SIG-M5 (cell line): ENCODE measurements at regions not wholly inside any gene's neighbourhood (a gene's known extent, or its start where the extent isn't known, plus 50 kb on each side); places are given as distances from the start of the nearest gene placed in this dataset.
"Not testable (repeated sequence)": the region's sequence is repeated elsewhere in the genome, so short reads cannot be mapped to it uniquely, and the experiment has no call there.

ENCODE experiments used
- DNase-seq: peaks from one replicate; lab custom pipeline; 2025; lab: John Stamatoyannopoulos, UW

DNA sequence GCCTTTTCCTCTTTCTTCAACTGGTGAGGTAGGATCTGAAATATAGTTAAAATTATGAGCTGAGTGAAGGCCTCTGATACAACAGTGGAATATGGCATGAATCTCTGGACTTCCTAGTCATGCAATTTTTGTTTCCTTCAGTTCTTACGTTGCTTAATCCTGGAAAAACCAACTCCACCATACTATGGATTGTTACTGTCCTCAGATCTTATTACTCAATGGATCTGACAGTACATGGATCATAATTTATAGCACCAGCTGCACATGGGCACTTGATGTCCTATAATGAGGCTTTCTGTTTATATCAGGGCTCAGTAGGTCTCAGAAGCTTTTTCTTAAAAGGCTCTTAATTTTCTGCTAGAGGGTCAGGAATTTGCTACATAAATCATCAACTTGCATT lies 1341.0 kb upstream of the EYS start:
- DNase-seq: no peak

DNA sequence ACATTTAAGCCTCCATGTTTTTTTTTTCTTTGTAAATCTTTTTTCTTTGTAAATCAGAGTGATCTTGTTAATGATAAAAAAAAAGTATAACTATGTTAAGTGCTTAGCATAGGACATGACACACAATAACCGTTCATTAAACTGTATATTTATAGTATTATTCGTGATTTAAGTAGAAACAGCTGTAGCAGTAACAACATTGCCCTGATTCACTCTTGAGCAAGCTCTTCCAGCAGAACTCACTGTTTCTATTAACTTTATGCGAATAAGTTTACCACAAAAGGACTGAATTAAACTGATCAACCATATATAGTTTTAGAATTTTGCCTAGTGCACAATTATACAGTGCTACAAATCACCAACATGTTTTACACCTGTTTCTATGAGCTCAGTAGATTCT lies 1338.0 kb upstream of the EYS start:
- DNase-seq: no peak

DNA sequence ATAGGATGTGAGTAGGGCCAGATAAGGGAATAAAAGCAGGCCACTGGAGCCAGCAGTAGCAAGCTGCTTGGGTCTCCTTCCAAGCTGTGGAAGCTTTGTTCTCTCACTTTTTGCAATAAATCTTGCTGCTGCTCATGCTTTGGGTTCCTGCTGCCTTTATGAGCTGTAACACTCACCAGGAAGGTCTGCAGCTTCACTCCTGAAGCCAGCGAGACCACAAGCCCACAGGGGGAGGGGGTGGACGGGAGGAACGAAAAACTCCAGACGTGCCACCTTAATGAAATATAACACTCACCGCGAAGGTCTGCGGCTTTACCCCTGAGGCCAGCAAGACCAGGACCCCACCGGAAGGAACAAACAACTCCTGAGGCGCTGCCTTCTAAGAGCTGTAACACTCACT lies 1324.4 kb upstream of the EYS start:
- no peak for DNase-seq

GRCh38 chr6:67030861-67031260 lies 1323.8 kb upstream of the EYS start:
- no peak for DNase-seq

DNA sequence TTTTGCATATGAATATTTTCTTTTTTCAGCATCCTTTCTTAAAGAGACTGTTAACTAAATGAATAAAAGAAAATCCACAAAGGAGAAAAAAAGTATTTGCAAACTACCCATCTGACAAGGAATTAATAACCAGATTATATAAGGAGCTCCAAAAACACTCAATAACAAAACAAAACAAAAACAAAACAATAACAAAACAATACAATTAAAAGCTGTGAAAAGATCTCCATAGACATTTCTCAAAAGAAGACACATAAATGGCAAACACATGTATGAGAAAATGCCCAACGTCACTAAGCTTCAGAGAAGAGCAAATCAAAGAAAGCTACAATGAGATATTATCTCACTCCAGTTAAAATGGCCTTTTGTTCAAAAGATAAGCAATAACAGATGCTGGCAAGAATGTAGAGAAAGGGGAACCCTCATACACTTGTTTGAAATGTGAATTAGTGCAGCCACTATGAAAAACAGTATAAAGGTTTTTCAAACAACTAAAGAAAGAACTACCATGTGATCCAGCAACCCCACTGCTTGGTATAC lies 1310.0 kb upstream of the EYS start:
- no peak for DNase-seq

DNA sequence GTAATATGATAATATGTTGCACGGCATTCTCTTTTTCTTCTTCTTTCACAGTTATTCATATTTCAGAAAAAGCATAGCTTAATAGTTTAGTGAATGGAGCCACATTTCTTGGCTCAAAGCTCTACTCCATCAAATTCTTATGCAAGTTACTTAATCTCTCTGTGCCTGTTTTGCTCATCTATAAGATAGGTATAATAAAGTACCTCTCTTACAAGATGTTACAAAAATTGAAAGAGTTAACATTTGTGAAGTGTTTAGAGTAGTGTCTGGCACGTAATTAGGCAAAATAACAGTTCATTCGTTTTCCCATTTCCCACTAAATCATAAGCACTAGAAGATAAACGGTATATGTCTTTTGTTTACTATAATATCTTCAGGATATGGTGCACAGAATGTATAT lies 1304.4 kb upstream of the EYS start:
- DNase-seq: no peak

DNA sequence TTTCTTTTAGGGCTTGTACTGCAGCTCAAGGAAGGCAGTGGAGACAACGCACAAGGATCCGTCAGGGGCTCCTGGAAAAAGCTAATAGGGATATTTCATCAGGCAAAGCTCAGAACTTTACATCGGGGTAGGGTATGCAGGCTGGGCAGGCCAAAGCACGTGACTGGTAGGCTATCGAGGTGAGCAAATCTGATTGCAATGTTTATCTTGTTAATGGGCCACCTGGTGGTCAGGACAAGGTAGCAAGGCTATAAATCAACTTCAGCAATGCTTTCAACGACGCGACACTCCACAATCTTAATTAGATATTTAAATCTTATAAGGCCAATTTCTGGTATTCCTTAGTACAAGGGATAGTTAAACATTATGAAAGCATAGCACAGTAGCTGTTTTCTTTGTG lies 1302.8 kb upstream of the EYS start:
- DNase-seq: no peak

DNA sequence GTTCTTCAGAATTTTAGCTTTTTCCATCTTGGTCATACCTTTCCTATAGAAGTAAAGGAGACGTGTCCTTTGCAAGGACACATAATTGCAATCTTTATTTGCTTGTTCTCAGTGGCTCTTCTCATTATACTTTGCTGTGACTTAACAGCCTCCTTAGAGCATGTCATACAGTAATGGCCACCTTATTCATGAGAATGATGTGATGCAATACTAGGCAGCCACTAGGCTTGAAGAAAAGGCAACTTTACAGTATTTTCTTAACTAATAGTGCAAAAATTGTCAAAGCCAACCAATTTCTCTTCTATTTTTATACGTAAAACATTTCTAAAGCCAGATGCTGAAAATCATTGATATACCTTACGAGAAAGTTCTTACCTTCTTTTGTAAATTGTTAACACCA lies 1296.8 kb upstream of the EYS start:
- DNase-seq: no peak

GRCh38 chr6:67000121-67000520 lies 1293.1 kb upstream of the EYS start:
- DNase-seq: no peak

- not testable (repeated sequence) for DNase-seq
Measured at GRCh38 chr6:66997579-66997978, 1290.6 kb upstream of the EYS start.

DNA sequence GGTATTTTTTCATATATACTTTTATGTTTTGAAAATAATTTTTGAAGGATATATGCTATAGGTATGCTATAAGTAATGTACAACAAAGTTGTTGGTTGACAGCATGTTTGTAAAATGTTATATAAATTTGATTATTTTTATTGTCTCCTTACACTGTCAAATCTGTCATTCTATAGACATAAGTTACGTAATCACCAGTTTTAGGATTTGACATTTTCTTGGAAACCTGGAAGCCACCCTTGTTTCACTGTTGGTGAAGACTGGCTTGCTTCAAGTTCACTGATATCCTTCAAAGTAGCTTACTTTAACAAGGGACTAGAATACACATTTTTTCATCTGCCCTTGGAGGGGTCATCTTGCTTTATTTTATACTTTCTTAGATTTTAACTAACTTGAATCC lies 1288.6 kb upstream of the EYS start:
- DNase-seq: no peak

DNA sequence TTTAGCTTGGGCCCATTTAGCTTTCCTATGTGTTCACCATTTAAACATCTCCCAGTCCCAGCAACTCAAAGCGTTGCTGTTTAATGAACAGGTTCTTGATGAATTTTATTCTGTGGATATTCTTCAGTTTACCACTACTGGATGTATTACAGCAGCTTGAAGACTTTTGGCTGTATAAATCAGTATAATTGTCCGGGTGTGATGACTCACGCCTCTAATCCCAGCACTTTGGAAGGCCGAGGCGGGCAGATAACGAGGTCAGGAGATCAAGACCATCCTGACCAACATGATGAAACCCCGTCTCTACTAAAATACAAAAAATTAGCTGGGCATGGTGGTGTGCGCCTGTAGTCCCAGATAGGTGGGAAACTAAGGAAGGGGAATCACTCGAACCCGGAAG lies 1286.7 kb upstream of the EYS start:
- not testable (repeated sequence) for DNase-seq

DNA sequence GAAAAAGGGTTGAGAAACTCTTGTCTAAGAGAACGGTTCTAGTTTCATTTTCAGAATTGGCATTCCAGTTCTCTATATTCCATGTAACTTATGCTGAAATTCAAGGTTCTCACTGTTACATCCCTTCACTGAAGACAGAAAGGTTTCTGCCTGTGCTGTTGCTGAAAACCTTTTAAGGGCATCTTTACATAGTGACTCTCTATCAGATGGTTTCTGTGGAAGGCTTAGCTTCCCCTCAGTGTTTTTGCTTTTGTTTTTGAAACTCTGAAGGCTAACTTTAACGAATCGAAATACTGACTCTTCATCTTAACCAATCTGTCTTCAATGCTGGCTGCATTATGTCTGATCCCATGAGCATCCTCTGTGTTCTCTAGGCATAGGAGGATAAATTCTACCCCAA lies 1286.2 kb upstream of the EYS start:
- no peak for DNase-seq

GRCh38 chr6:66992660-66993059 lies 1285.6 kb upstream of the EYS start:
- DNase-seq: no peak

DNA sequence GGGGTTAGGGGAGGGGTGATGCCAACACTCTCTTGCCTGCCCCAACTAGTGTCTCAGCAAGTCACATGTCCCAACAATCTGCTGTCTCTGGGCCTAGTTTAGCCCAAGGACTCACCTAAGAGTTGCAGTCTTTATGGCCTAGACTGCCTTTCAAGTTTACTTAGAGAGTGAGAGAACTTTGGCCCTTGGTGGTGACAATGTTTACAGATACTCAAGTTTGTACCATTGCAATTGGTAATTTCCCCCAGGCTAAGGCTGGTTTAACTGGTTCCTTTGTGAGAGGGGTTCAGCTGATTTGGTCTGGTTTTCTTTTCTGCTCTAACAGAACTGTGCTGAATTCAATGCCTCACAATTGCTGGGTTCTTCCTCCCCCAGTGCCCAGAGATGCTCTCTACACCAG lies 1279.9 kb upstream of the EYS start:
- no peak for DNase-seq

DNA sequence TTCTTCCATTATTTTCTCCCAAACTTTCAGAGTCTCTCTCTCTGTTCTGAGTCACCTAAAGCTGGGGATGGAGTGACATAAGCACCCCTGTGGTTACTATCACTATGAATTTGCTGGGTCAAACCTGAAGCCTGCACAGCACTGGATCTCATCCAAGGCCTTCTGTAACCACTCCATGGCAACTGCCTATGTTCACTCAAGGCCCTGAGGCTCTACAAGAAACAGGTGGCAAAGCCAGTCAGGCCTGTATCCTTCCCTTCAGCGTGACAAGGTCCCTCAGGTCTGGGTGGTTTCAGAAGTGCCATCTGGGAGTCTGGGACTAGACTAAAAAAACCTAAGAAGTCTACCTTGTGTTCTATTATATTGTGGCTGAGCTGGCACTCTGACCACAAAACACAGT lies 1278.8 kb upstream of the EYS start:
- no peak for DNase-seq

GRCh38 chr6:66970373-66970772 lies 1263.3 kb upstream of the EYS start:
- no peak for DNase-seq

- DNase-seq: no peak
Measured at GRCh38 chr6:66965227-66965626, 1258.2 kb upstream of the EYS start.

DNA sequence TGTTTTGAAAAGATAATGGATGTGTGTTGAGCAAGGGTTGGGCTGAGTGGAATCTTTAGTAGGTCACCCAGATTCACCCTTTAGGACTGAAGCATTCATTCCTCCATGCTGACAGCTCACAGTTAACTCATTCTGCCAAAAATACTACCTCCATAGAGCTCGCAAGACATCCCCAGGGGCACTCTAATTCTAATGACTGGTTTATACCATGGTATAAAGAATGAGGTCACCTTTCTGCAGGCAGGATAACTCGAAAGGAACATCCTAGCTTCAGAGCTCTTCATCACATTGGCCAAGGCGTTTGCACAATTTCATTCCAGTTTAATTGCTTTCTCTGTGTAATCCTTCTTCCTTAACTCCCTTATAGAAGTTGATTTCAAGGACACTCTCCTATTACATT lies 1257.2 kb upstream of the EYS start:
- no peak for DNase-seq

GRCh38 chr6:66962082-66962481 lies 1255.1 kb upstream of the EYS start:
- DNase-seq: no peak

- DNase-seq: no peak
Measured at GRCh38 chr6:66961191-66961590, 1254.2 kb upstream of the EYS start.

- no peak for DNase-seq
Measured at GRCh38 chr6:66949191-66949661, 1242.2 kb upstream of the EYS start.

GRCh38 chr6:66948106-66948505 lies 1241.1 kb upstream of the EYS start:
- no peak for DNase-seq

GRCh38 chr6:66940003-66940402 lies 1233.0 kb upstream of the EYS start:
- no peak for DNase-seq

DNA sequence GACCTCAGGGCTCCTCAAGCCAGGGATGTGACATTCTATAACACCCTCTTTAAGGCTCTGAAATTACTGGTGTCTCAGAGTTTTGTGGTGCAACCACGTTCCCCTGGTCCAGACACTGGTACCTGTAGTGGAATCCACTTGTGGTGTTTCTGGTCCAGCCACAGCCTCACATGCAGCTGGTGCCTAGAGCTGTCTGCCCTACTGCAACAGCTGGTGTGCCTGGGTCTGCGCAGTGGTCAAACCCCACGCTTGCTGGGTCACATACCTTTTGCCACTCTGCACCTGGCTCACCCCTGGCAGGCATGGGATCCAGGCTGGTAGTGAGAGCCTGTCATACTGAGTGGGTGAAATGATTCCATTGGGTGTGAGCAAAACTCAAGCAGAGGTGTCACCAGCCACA lies 1230.2 kb upstream of the EYS start:
- no peak for DNase-seq
